ENCODE measurements at regions not wholly inside any gene's neighbourhood (a gene's known extent, or its start where the extent isn't known, plus 50 kb on each side); places are given as distances from the start of the nearest gene placed in this dataset.

DNA sequence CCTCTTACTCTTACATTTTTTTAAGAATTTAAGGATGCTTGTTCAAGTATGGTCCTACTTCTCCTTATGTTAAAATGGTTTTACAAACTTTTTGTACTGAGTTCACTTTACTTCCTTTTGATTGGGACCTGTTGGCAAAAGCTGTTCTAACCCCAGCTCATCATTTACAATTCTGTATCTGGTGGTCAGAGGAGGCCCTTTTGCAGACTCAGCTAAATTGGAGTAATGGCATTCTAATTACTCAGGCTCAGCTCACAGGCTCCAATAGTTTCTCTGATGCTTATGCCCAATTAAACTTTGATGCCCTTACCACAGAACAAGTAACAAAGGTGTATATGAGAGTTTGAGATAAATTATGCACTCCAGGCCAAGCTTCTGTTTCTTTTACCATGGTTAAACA, 1632.0 kb downstream of the UQCRFS1 start:
- H3K4me3 Mint-ChIP-seq: no peak overlapping the region
- no peak overlapping the region for H3K27ac Mint-ChIP-seq
- no peaks in the 10 kb centered on the region for H3K27me3 Mint-ChIP-seq

More for the DNA sequence above, 1632.0 kb downstream of the UQCRFS1 start:
- Mint-ChIP-seq H3K36me3 (peaks cover 3% of the 10 kb centered on the region), H3K9me3 (peaks cover 16% of the 10 kb centered on the region), H3K4me1 (no peaks in the 10 kb centered on the region)
- no peak for DNase-seq (ENCODE audit: low spot score in 2 of 2)
- ATAC-seq (ENCODE audit: low read depth): no peak

All from memory B cell (primary cell).